ENCODE measurements at regions not wholly inside any gene's neighbourhood (a gene's known extent, or its start where the extent isn't known, plus 50 kb on each side); places are given as distances from the start of the nearest gene placed in this dataset.
A peak's percentile ranks its signal among the peaks of the same experiment; 100 is the strongest.
"Not testable (repeated sequence)": the region's sequence is repeated elsewhere in the genome, so short reads cannot be mapped to it uniquely, and the experiment has no call there.

- TF ChIP-seq CTCF (IDR thresholded peaks at IDR 0.05): no peak
- peaks cover 7% of the 10 kb centered on the region for H3K36me3 Mint-ChIP-seq (ENCODE audit: low read depth)
- H3K4me3 Mint-ChIP-seq: no peak overlapping the region
- peaks cover 3% of the 10 kb centered on the region for H3K9me3 Mint-ChIP-seq
- H3K27ac Mint-ChIP-seq: no peak overlapping the region
- H3K27me3 Mint-ChIP-seq (ENCODE audit: insufficient read depth): peaks cover 4% of the 10 kb centered on the region
- DNase-seq: no peak
- peaks cover 10% of the 10 kb centered on the region for H3K4me1 Mint-ChIP-seq (ENCODE audit: low read depth)
Measured at GRCh38 chr9:97790542-97790941, 62.5 kb upstream of the FOXE1 start.

DNA sequence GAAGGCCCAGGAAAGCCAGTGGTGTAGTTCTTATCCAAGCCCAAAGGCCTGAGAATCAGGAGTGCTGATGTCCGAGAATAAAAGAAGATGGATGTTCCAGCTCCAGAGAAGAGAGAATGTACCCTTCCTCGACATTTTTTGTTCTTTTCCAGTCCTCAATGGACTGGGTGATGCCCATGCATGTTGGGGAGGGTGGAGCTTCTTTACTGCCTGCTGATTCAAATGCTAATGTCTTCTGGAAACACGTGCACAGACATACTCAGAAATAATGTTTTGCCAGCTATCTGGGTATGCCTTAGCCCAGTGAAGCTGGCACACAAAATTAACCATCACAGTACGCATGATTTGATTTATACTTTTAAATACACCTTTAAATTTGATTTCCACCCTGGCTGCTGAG is 61.5 kb upstream of the FOXE1 start:
- DNase-seq: no peak
- Mint-ChIP-seq H3K9me3 (peaks cover 5% of the 10 kb centered on the region), H3K36me3 (ENCODE audit: low read depth) (peaks cover 7% of the 10 kb centered on the region), H3K27me3 (ENCODE audit: insufficient read depth) (peaks cover 4% of the 10 kb centered on the region), H3K27ac (no peak overlapping the region), H3K4me3 (no peak overlapping the region), H3K4me1 (ENCODE audit: low read depth) (peaks cover 3% of the 10 kb centered on the region)
- TF ChIP-seq CTCF (IDR thresholded peaks at IDR 0.05): no peak

DNA sequence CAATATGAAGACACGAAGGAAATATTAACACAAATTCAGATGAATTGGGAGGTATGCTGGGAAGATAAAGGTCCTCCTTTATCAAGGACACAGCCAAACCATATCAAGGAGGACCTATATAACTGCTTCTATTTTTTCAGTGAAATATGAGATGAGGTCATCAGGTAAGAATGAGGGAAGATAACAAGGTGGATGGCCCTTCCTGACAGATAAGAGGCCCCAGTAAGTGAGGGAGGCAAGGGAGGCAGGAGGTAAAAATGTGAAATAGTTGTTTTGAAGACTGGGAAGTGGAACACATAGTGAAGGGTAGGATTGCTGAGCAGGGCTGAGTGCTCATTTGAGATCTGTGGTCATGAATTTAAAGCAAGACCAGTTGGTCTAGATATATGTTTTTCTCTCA is 60.0 kb upstream of the FOXE1 start:
- Mint-ChIP-seq H3K27ac (no peak overlapping the region), H3K27me3 (ENCODE audit: insufficient read depth) (peaks cover under 1% of the 10 kb centered on the region; the same call in 1 of the 2 replicates), H3K4me3 (no peak overlapping the region), H3K9me3 (peaks cover 5% of the 10 kb centered on the region), H3K36me3 (ENCODE audit: low read depth) (peaks cover 7% of the 10 kb centered on the region), H3K4me1 (ENCODE audit: low read depth) (no peaks in the 10 kb centered on the region)
- no peak for TF ChIP-seq CTCF (IDR thresholded peaks at IDR 0.05)
- no peak for DNase-seq

GRCh38 chr9:97794666-97795065 is 58.4 kb upstream of the FOXE1 start:
- Mint-ChIP-seq H3K27ac (no peak overlapping the region), H3K27me3 (ENCODE audit: insufficient read depth) (no peaks in the 10 kb centered on the region), H3K4me1 (ENCODE audit: low read depth) (peaks cover 5% of the 10 kb centered on the region; the same call in 1 of the 2 replicates), H3K9me3 (peaks cover 5% of the 10 kb centered on the region), H3K4me3 (no peak overlapping the region), H3K36me3 (ENCODE audit: low read depth) (no peaks in the 10 kb centered on the region)
- TF ChIP-seq CTCF (IDR thresholded peaks at IDR 0.05): no peak
- peak; percentile 20 for DNase-seq

- H3K9me3 Mint-ChIP-seq; H3K27ac Mint-ChIP-seq; H3K36me3 Mint-ChIP-seq (ENCODE audit: low read depth); H3K4me3 Mint-ChIP-seq; DNase-seq; H3K27me3 Mint-ChIP-seq (ENCODE audit: insufficient read depth): not testable (repeated sequence)
- H3K4me1 Mint-ChIP-seq (ENCODE audit: low read depth): peaks cover 13% of the 10 kb centered on the region; the same call in 1 of the 2 replicates
Measured at GRCh38 chr9:97796176-97796575, 56.9 kb upstream of the FOXE1 start.

GRCh38 chr9:97801180-97801579 is 51.8 kb upstream of the FOXE1 start:
- Mint-ChIP-seq H3K4me1 (ENCODE audit: low read depth) (peaks cover 38% of the 10 kb centered on the region), H3K27me3 (ENCODE audit: insufficient read depth) (peaks cover 2% of the 10 kb centered on the region), H3K9me3 (no peaks in the 10 kb centered on the region), H3K27ac (no peak overlapping the region), H3K4me3 (no peak overlapping the region), H3K36me3 (ENCODE audit: low read depth) (peaks cover 14% of the 10 kb centered on the region; the same call in 1 of the 2 replicates)
- no peak for DNase-seq
- no peak for TF ChIP-seq CTCF (IDR thresholded peaks at IDR 0.05)
